Psoas muscle (tissue), 7 donors: ENCODE measurements at regions not wholly inside any gene's neighbourhood (a gene's known extent, or its start where the extent isn't known, plus 50 kb on each side); places are given as distances from the start of the nearest gene placed in this dataset.

Experiments used
- ATAC-seq, 4 donors: fragments of 200-7000 bp; cut with Tn5 transposase; one replicate each; pipeline ENCODE4 v1.9.1; 2020; ENCODE audit warnings: moderate library complexity in 3 of 4, mild to moderate bottlenecking in 2 of 4
- DNase-seq, 2 donors: peaks; one replicate each; pipeline ENCODE4 v3.0.0-alpha.2; 2020
- H3K27ac ChIP-seq: fragments of 200-600 bp; one replicate; pipeline ENCODE4 v1.8.0; 2022
- H3K27me3 ChIP-seq, 3 donors: fragments of 200-600 bp in 1 of 3; one replicate each; pipeline versions ENCODE4 v1.6.1 to v1.8.0; 2013 to 2022; ENCODE audit warnings: low read length in 2 of 3, mild to moderate bottlenecking in 2 of 3, moderate library complexity in 1 of 3; ENCODE audit not compliant: insufficient read depth in 3 of 3
- H3K36me3 ChIP-seq, 2 donors: fragments of 200-600 bp in 1 of 2; one replicate each; pipeline versions ENCODE4 v1.6.1 to v1.8.0; 2013 to 2022; ENCODE audit warnings: low read depth in 1 of 2, mild to moderate bottlenecking in 1 of 2, moderate library complexity in 1 of 2; ENCODE audit not compliant: insufficient read depth in 1 of 2
- H3K4me1 ChIP-seq: fragments of 200-600 bp; one replicate; pipeline ENCODE4 v1.8.0; 2022
- H3K4me3 ChIP-seq: fragments of 200-600 bp; one replicate; pipeline ENCODE4 v1.8.0; 2022; ENCODE audit warnings: mild to moderate bottlenecking
- H3K9me3 ChIP-seq: fragments of 200-600 bp; one replicate; pipeline ENCODE4 v1.8.0; 2022
- CTCF ChIP-seq: fragments of 200-600 bp; IDR thresholded peaks from one replicate; pipeline ENCODE4 v1.8.0; 2022; ENCODE audit warnings: antibody characterized with exemption
- WGBS, 3 donors: extraction: QIAGEN DNeasy Blood & Tissue Kit; methylation state at CpG; one replicate each; pipeline versions ENCODE4 v1.1.6 to v1.1.7; 2013; 5-methylcytosine and 5-hydroxymethylcytosine counted together
- intact Hi-C, 2 donors: fragments of 100-400 bp; cut with DNase I; formaldehyde crosslinking; loops; one replicate each; pipeline versions ENCODE4 v1.11.0 to v1.14.2; 2022
- donor health status: healthy with polysubstance abuse.
- donor health status: DM: no; HTN: no; CAD: no; lungs with moderate emphysema.
- donor health status: Bipolar disorder and iron deficiency.
- donor health status: healthy.
- donor health status: DM: yes; HTN: yes; CAD: no.
- donor health status: DM: no; HTN: no; CAD: no.
- donor health status: DM: yes; HTN: yes; CAD: no.

- no peak for DNase-seq
- ATAC-seq = no peak
- Histone ChIP-seq H3K27ac (no peak overlapping the region), H3K27me3 (no peaks in the 10 kb centered on the region), H3K9me3 (no peaks in the 10 kb centered on the region), H3K4me3 (no peak overlapping the region), H3K36me3 (no peaks in the 10 kb centered on the region), H3K4me1 (no peaks in the 10 kb centered on the region)
- WGBS, 3 donors = 76 to 82% (median 78%) methylated on average over 10 of the region's 10 CpGs
- TF ChIP-seq CTCF = no peak
- intact Hi-C loops = no loop called here
These were observed 214.4 kb upstream of the PRKCQ start for GRCh38 chr10:6794441-6794840.

DNA sequence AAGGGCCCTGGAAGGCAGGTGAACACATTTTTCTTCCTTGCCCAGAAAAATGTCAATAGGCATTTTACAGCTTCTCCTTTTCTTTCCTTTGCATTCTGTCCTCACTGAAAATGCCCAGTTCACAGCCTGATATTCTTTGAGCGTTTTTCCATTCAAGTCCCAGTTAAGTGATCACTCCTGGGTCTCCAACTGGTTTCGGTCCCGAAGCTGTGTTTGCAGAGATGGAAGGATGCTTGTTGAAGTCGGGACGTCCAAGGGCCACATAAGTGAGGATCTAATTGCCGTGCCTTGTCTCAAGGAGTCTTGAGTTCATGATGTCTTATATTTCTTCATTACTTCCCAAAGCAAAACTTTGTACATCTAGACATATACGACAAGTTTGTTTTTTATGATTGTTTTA lies 208.7 kb upstream of the PRKCQ start:
- Histone ChIP-seq H3K4me1 (no peaks in the 10 kb centered on the region), H3K9me3 (no peaks in the 10 kb centered on the region), H3K27me3 (peaks cover 0 to 7% (median 0%) of the 10 kb centered on the region in 3 donors), H3K27ac (no peak overlapping the region), H3K4me3 (no peak overlapping the region), H3K36me3 (no peaks in the 10 kb centered on the region)
- WGBS, 3 donors = 70 to 87% (median 79%) methylated on average over 7 of the region's 7 CpGs
- no peak for ATAC-seq
- no peak for DNase-seq
- intact Hi-C loops = no loop called here
- TF ChIP-seq CTCF = no peak

DNA sequence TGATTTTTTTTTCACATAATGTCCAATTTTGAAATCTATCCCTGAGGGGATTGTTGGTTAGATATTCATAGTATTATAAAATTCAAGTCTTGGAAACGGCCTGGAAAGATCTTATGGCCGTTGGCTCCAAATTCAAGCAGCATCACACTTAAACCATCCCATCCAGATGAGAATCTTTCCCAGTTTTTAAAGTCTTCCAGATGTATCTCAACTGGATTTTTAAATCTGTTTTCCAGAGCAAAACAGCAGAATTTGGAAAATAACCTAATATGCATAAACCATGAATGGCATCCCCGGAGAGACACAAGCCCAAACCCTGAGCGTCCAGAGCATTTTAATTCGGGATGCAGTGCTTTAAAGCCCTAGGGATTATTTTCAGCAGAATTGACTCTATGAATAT lies 208.2 kb upstream of the PRKCQ start:
- Histone ChIP-seq H3K4me3 (no peak overlapping the region), H3K27me3 (peaks cover 0 to 7% (median 0%) of the 10 kb centered on the region in 3 donors), H3K36me3 (no peaks in the 10 kb centered on the region), H3K9me3 (no peaks in the 10 kb centered on the region), H3K27ac (no peak overlapping the region), H3K4me1 (no peaks in the 10 kb centered on the region)
- no peak for TF ChIP-seq CTCF
- WGBS, 3 donors = 54% methylated on average over 5 of the region's 5 CpGs
- no peak for DNase-seq
- intact Hi-C loops = no loop called here
- no peak for ATAC-seq

DNA sequence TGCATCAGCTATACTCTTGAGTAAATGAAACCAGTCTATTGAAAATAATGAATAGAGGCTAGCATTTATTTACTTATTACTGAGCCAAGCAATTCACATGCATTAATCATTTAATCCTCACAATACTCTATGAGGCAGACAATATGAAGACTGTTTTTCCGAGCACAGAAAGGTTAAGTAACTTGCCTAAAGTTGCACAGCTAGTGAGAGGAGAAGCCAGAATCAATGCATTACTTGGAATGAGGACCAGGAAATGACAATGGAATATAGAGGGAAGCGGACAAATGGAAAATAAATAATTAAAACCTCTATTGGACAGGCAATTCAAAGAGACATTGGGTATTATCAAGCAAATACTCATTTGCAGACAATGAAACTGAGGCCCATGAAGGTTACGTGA lies 207.6 kb upstream of the PRKCQ start:
- H3K4me3 ChIP-seq = no peak overlapping the region
- H3K36me3 ChIP-seq = no peaks in the 10 kb centered on the region
- intact Hi-C loops = no loop called here
- WGBS, 3 donors = 90 to 94% (median 93%) methylated on average over 3 of the region's 3 CpGs
- H3K4me1 ChIP-seq = no peaks in the 10 kb centered on the region
- H3K9me3 ChIP-seq = no peaks in the 10 kb centered on the region
- no peak for TF ChIP-seq CTCF
- no peak for DNase-seq
- H3K27ac ChIP-seq = no peak overlapping the region
- peaks cover 0 to 7% (median 0%) of the 10 kb centered on the region in 3 donors for H3K27me3 ChIP-seq
- no peak for ATAC-seq

- ATAC-seq = no peak
- H3K9me3 ChIP-seq = no peaks in the 10 kb centered on the region
- no peaks in the 10 kb centered on the region for H3K4me1 ChIP-seq
- TF ChIP-seq CTCF = no peak
- H3K27me3 ChIP-seq = peaks cover 0 to 7% (median 0%) of the 10 kb centered on the region in 3 donors
- DNase-seq = no peak
- no peak overlapping the region for H3K4me3 ChIP-seq
- no peaks in the 10 kb centered on the region for H3K36me3 ChIP-seq
- 84 to 90% (median 89%) methylated on average over 3 of the region's 3 CpGs for WGBS, 3 donors
- intact Hi-C loops = no loop called here
- no peak overlapping the region for H3K27ac ChIP-seq
These were observed 207.0 kb upstream of the PRKCQ start for GRCh38 chr10:6787091-6787490.
